Fibroblast of lung (primary cell): ENCODE measurements at regions not wholly inside any gene's neighbourhood (a gene's known extent, or its start where the extent isn't known, plus 50 kb on each side); places are given as distances from the start of the nearest gene placed in this dataset.

Experiments
- EZH2 ChIP-seq: IDR thresholded peaks from 2 replicates; pipeline ENCODE4 v1.5.1; 2012; ENCODE audit warnings: low read length, control low read depth, mild to moderate bottlenecking; ENCODE audit errors: missing control alignments
- TF ChIP-seq, protein P1 (sequence below), 2 donors: IDR thresholded peaks in 1 of 2; conservative IDR thresholded peaks in 1 of 2; 1 replicate in 1 of 2; 2 replicates in 1 of 2; pipeline ENCODE4 v1.5.1; 2011 to 2012; ENCODE audit warnings: low read length in 2 of 2, control low read depth in 1 of 2, inconsistent platforms in 1 of 2, low read depth in 1 of 2, mild to moderate bottlenecking in 1 of 2

DNA sequence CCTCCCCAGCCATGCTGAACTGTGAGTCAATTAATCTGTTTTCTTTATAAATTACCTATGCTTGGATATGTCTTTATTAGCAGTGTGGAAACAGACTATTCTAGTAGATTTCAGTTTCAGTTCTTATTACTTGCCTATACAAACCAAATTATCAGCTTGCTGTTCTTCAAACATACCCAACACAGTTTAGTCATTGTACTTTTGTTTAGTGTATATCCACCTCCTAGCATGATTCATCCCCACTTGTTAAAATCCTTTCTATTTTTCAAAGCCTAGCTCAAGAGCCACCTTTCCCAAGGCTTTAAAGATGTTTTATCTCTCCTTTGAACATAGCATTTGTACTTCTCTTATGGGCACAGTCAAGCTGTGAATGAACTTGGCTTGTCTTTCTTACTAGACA lies 195.6 kb upstream of the ZRANB2 start:
- TF ChIP-seq, protein P1, sequence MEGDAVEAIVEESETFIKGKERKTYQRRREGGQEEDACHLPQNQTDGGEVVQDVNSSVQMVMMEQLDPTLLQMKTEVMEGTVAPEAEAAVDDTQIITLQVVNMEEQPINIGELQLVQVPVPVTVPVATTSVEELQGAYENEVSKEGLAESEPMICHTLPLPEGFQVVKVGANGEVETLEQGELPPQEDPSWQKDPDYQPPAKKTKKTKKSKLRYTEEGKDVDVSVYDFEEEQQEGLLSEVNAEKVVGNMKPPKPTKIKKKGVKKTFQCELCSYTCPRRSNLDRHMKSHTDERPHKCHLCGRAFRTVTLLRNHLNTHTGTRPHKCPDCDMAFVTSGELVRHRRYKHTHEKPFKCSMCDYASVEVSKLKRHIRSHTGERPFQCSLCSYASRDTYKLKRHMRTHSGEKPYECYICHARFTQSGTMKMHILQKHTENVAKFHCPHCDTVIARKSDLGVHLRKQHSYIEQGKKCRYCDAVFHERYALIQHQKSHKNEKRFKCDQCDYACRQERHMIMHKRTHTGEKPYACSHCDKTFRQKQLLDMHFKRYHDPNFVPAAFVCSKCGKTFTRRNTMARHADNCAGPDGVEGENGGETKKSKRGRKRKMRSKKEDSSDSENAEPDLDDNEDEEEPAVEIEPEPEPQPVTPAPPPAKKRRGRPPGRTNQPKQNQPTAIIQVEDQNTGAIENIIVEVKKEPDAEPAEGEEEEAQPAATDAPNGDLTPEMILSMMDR (conservative IDR thresholded peaks at IDR 0.05 in 1 of 2, IDR thresholded peaks at IDR 0.05 in 1 of 2; ENCODE audit: low read depth in 1 of 2, low read length in 2 of 2) = no peak
- TF ChIP-seq EZH2 = no peak
